Natural killer cell treated with Interleukin-12 subunit alpha and Interleukin-12 subunit beta and Interleukin-15 and Interleukin-18, amount 100 ng/mL, for 72 hours (primary cell): ENCODE measurements at regions not wholly inside any gene's neighbourhood (a gene's known extent, or its start where the extent isn't known, plus 50 kb on each side); places are given as distances from the start of the nearest gene placed in this dataset.
A peak's percentile ranks its signal among the peaks of the same experiment; 100 is the strongest.

Experiments used
- ATAC-seq, 2 donors: fragments of 150-1000 bp; cut with Tn5 transposase in 1 of 2; sonication (Bioruptor Pico), chemical (Tn5 transposase) in 1 of 2; 2 replicates each; pipeline ENCODE4 v1.10.0; 2021
- DNase-seq: peaks from one replicate; pipeline ENCODE4 v3.0.0; 2022; ENCODE audit warnings: low spot score
- H3K27ac Mint-ChIP-seq, 2 donors: 1 replicate in 1 of 2; 2 replicates in 1 of 2; pipeline ENCODE4 v1.8.0; 2022; ENCODE audit warnings: mixed read lengths in 2 of 2, mild to moderate bottlenecking in 1 of 2, moderate library complexity in 1 of 2
- H3K27me3 Mint-ChIP-seq, 2 donors: 1 replicate in 1 of 2; 2 replicates in 1 of 2; pipeline ENCODE4 v1.8.0; 2022; ENCODE audit warnings: mixed read lengths in 2 of 2
- H3K36me3 Mint-ChIP-seq: one replicate; pipeline ENCODE4 v1.8.0; 2022; ENCODE audit warnings: mixed read lengths
- H3K4me1 Mint-ChIP-seq, 2 donors: 1 replicate in 1 of 2; 2 replicates in 1 of 2; pipeline ENCODE4 v1.8.0; 2022; ENCODE audit warnings: low read depth in 2 of 2, mixed read lengths in 2 of 2, mild to moderate bottlenecking in 1 of 2
- H3K4me3 Mint-ChIP-seq: one replicate; pipeline ENCODE4 v1.8.0; 2022; ENCODE audit warnings: mixed read lengths
- H3K9me3 Mint-ChIP-seq: 2 replicates; pipeline ENCODE4 v1.8.0; 2022; ENCODE audit warnings: mixed read lengths

DNA sequence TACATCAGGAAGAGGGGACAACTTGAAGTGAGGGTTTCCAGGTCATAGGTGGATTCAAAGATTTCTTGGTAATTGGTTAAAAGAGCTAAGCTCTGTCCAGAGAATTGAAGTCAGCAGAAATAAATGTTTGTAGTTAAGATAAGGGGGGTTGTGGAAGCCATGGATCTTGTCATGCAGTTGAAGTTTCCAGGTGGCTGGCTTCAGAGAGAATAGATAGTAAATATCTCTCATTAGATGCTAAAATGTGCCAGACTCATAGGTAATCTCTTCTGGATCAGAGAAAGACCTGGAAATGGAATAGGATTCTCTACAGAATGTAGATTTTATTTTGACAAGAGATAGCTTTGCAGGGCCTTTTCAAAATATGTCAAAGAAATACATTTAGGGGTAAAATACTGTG lies 491.7 kb downstream of the PRR16 start:
- Mint-ChIP-seq H3K36me3 (peaks cover 4% of the 10 kb centered on the region), H3K27me3 (no peaks in the 10 kb centered on the region), H3K27ac (no peak overlapping the region), H3K9me3 (peaks cover 29% of the 10 kb centered on the region), H3K4me1 (no peaks in the 10 kb centered on the region), H3K4me3 (no peak overlapping the region)
- ATAC-seq = no peak
- DNase-seq = no peak

DNA sequence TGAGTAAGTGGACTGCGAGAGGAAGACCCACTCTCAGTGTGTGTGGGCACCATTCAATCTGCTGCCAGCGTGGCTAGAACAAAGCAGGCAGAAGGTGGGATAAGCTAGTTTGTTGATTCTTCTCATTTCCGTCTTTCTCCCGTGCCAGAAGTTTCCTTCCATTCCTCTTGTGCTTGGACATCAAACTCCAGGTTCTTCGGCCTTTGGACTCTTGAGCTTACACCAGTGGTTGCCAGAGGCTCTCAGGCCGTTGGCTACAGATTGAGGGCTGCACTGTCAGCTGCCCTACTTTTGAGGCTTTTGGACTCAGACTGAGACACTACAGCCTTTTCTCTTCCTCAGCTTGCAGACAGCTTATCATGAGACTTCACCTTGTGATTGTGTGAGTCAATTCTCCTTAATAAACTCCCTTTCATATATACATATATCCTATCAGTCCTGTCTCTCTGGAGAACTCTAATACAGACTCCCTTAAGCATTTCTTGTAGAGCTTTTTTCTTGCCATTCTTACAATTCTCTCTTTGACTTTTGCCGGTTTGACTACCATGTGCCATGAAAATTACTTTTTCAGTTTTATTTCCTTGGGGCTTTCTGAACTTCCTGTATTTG lies 494.9 kb downstream of the PRR16 start:
- ATAC-seq = no peak
- Mint-ChIP-seq H3K4me3 (no peak overlapping the region), H3K9me3 (peaks cover 29% of the 10 kb centered on the region)

DNA sequence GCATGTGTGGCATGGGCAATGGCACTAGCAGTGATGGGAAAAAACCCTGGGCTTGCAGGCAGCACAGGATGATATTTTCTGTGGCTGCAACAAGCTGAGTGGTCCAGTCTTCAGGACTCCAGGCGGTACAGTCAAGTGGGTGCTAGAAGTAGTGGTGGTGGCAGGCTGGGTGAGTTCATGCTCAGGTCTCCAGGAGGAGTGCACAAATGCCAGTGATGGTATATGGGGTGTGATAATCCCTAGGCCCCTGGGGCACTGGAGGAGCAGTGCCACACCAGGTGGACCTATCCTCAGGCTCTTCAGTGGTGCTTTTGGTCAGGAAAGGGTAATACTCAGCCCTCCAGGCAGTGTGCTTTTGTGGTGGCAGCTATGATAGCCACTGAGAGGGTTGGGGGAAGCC lies 496.4 kb downstream of the PRR16 start:
- H3K27ac Mint-ChIP-seq = no peak overlapping the region
- ATAC-seq = peak in 1 of 2 donors; percentile 38

More for the DNA sequence above, 494.9 kb downstream of the PRR16 start:
- Mint-ChIP-seq H3K4me1 (no peaks in the 10 kb centered on the region), H3K27me3 (no peaks in the 10 kb centered on the region), H3K36me3 (peaks cover 4% of the 10 kb centered on the region), H3K27ac (no peak overlapping the region)
- DNase-seq = no peak

DNA sequence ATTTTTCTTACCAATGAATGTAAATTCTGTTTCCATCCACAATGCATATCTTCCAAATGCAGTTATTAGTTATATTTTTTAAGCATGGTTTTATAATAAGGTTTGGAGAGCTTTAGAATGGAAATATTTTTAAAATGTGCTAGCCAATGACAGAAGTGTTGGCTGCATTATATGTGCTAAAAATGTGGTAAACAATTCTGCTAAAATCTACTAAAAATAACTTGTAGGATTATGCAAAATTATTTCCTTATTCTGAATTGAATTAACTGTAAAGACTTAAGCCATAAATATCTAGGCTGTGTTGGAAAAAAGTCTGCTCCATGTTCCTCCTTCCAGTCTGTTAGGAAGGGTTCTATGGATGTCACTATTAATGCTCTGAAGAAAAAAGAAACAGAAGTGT lies 503.3 kb downstream of the PRR16 start:
- Mint-ChIP-seq H3K9me3 (peaks cover 7% of the 10 kb centered on the region), H3K27ac (no peak overlapping the region), H3K4me3 (no peak overlapping the region), H3K36me3 (no peaks in the 10 kb centered on the region), H3K27me3 (no peaks in the 10 kb centered on the region), H3K4me1 (no peaks in the 10 kb centered on the region)
- ATAC-seq (no peak), DNase-seq (no peak)

More for the DNA sequence above, 496.4 kb downstream of the PRR16 start:
- Mint-ChIP-seq H3K4me1 (no peaks in the 10 kb centered on the region), H3K36me3 (peaks cover 4% of the 10 kb centered on the region), H3K27me3 (no peaks in the 10 kb centered on the region), H3K9me3 (peaks cover 26% of the 10 kb centered on the region), H3K4me3 (no peak overlapping the region)
- no peak for DNase-seq

DNA sequence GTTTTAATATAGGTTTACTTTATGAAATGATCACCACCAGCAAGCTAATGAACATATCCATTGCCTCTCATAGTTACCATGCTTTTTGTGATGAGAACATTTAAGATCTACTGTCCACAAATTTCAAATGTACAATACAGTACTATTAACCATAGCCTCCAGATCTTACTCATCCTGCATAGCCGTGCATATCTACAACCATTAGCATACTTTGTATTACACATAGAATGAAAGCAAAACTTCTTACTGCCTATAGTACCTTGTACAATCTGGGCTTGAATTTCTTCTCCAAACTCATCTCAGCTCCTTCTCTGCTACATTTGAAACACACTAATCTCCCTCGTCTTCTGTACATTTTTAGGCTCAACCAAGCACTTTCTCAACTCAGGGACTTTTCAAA lies 510.6 kb downstream of the PRR16 start:
- H3K27me3 Mint-ChIP-seq = no peaks in the 10 kb centered on the region
- peaks cover 5% of the 10 kb centered on the region for H3K36me3 Mint-ChIP-seq
- ATAC-seq = no peak
- H3K9me3 Mint-ChIP-seq = peaks cover 12% of the 10 kb centered on the region
- DNase-seq = no peak
- H3K27ac Mint-ChIP-seq = no peak overlapping the region
- H3K4me3 Mint-ChIP-seq = no peak overlapping the region
- H3K4me1 Mint-ChIP-seq = no peaks in the 10 kb centered on the region

DNA sequence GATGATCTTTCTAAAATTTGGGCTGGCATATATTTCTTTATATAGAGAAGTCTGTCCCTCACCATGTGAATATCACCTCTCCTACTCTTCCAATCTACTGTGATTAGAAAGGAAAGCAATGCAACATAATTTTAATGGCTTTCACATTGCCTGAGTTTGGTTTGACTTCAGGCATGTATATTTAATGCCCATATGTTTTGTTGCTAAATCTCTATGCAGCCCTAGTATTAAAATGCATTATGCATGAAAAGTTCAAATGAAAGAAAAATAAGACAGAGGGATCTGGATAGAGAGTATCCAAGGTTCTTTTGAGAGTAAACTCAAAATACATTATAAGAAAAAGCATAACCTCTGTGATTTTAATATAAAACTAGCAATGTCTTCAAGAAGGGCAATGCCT lies 518.3 kb downstream of the PRR16 start:
- H3K4me1 Mint-ChIP-seq = no peaks in the 10 kb centered on the region
- H3K9me3 Mint-ChIP-seq = peaks cover 7% of the 10 kb centered on the region
- DNase-seq (no peak), ATAC-seq (no peak)
- no peak overlapping the region for H3K4me3 Mint-ChIP-seq
- peaks cover 5% of the 10 kb centered on the region for H3K36me3 Mint-ChIP-seq
- no peak overlapping the region for H3K27ac Mint-ChIP-seq
- H3K27me3 Mint-ChIP-seq = no peaks in the 10 kb centered on the region

DNA sequence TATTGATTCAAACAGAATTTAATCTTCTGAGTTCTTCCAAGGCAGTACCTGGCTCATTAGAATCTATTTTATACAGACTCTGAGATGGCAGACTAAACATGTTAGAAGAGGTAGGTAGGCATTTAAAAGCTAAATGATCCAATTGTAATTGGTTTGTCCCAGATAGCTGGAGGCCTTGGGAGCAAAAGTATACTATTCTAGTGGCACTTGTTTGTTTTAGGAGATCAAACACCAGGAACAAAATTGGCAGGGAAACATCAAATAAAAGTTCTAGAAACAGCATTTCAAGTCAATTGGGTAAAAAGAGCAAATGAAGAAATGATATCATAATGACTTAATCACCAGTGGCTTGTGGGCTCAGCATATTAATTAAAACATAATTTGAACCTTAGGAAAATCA lies 521.4 kb downstream of the PRR16 start:
- DNase-seq (no peak), ATAC-seq (no peak)
- Mint-ChIP-seq H3K4me3 (no peak overlapping the region), H3K4me1 (no peaks in the 10 kb centered on the region), H3K27ac (no peak overlapping the region), H3K36me3 (no peaks in the 10 kb centered on the region), H3K27me3 (no peaks in the 10 kb centered on the region), H3K9me3 (peaks cover 7% of the 10 kb centered on the region)

DNA sequence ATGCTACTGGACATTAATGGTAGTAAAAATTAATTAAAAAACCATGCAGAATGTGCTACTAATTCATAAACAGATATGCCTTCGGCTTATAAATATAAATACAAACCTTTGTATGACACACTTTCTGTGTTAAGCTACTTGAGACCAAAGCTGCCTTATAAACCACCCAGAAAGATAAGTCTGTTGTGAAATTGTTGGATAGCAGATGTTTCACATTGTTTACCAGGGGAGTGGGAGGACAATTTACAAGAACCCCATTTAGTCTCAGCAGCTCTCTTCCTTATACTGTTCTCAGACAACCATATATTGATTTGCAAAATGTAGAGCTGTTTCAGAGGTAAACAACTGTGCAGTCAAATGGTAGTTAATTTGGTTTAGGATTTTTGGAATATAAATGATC lies 524.4 kb downstream of the PRR16 start:
- Mint-ChIP-seq H3K27ac (no peak overlapping the region), H3K36me3 (no peaks in the 10 kb centered on the region)
- no peak for DNase-seq

DNA sequence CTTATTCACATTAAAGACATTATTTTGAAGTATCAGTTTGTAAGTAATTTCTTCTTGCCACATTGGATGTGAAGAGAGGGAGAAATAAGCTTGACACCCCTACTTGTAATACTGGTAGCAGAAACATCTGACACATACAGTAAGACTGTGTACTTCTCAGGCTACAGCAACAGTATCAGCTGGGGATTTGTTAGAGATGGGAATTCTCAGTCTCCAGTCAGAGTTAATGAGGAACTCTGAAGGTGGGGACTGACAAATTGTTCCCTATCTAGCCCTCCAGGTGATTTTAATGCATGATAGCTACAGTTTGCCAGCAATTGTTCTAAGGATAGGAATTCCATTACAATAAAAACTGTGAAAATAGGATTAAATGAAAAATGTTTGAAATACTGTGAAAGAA lies 524.8 kb downstream of the PRR16 start:
- H3K36me3 Mint-ChIP-seq = no peaks in the 10 kb centered on the region
- no peak overlapping the region for H3K27ac Mint-ChIP-seq
- no peak for ATAC-seq
- DNase-seq = no peak
- peaks cover 12% of the 10 kb centered on the region for H3K9me3 Mint-ChIP-seq
- no peaks in the 10 kb centered on the region for H3K4me1 Mint-ChIP-seq
- H3K27me3 Mint-ChIP-seq = no peaks in the 10 kb centered on the region
- no peak overlapping the region for H3K4me3 Mint-ChIP-seq

More for the DNA sequence above, 524.4 kb downstream of the PRR16 start:
- Mint-ChIP-seq H3K27me3 (no peaks in the 10 kb centered on the region), H3K9me3 (peaks cover 12% of the 10 kb centered on the region), H3K4me3 (no peak overlapping the region), H3K4me1 (no peaks in the 10 kb centered on the region)
- ATAC-seq = no peak

DNA sequence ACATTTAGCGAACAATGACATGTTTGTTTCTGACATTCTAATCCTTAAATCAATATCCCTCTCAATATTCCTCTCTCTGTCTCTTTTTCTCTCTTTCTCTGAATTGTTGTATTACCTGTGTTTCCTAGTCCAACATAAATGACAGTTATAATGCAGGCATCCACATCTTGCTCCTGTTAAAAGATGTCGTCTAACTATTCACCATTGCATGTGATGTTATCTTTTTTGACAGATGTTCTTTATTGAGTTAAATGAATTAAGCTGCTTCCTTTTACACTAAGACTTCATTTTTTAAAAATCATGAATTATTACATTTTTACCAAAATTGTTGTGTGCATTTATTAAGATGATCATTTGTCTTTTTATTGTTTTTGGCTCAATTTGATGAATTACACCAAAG lies 527.5 kb downstream of the PRR16 start:
- Mint-ChIP-seq H3K4me1 (no peaks in the 10 kb centered on the region), H3K36me3 (no peaks in the 10 kb centered on the region), H3K27me3 (no peaks in the 10 kb centered on the region), H3K4me3 (no peak overlapping the region), H3K27ac (no peak overlapping the region), H3K9me3 (peaks cover 6% of the 10 kb centered on the region)
- no peak for DNase-seq
- ATAC-seq = no peak

DNA sequence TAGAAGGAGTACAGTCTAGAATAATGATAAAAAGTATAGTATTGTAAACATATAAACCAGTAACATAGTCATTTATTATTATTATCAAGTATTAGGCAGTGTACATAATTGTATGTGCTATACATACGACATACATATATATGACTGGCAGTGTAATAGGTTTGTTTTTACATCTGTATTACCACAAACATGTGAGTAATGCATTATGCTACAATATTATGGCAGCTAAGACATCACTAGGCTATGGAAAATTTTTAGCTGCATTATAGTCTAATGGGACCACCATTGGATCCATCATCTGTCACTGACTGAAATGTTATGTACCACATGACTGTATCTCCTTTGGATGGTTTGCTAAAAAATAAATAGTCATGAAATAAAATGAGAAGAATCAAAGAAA lies 530.0 kb downstream of the PRR16 start:
- peaks cover 6% of the 10 kb centered on the region for H3K9me3 Mint-ChIP-seq
- H3K4me3 Mint-ChIP-seq = no peak overlapping the region
- H3K27ac Mint-ChIP-seq = no peak overlapping the region
- ATAC-seq (no peak), DNase-seq (no peak)
- H3K36me3 Mint-ChIP-seq = no peaks in the 10 kb centered on the region
- H3K4me1 Mint-ChIP-seq = no peaks in the 10 kb centered on the region
- H3K27me3 Mint-ChIP-seq = no peaks in the 10 kb centered on the region

DNA sequence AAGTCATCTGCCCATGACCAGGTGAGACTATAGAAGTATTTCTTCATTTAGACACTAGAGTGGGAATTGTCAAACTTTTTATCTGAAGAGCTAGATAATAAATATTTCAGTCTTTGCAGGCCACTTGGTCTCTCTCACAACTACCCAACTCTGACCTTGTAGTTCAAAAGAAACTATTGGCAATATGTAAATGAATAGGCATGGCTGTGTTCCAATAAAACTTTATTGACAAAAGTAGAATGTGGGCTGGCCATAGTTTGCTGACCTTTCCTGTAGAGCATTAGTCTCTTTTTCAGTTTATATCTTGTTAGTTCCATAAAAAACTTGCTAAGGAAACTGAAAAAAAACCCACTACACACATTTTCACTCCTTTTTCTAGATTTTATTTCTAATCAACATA lies 535.5 kb downstream of the PRR16 start:
- Mint-ChIP-seq H3K4me1 (no peaks in the 10 kb centered on the region), H3K9me3 (peaks cover 3% of the 10 kb centered on the region)

DNA sequence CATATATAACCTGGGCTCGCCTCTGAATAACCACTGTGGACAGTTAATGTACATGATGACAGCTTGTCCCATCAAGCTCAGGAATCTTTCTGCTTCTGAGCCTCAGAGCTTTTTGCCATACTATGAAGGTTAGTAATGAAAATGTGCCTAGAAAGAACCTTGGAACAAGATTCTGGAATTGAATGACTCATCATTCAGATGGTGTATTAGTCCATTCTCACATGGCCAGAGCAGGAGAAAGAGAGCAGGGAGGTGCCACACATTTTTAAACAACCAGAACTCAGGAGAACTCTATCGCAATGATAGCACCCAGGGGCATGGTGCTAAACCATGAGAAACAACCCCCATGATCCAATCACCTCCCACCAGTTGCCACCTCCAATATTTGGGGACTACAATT lies 542.1 kb downstream of the PRR16 start:
- no peak for DNase-seq
- Mint-ChIP-seq H3K4me3 (no peak overlapping the region), H3K9me3 (peaks cover 12% of the 10 kb centered on the region), H3K27ac (no peak overlapping the region), H3K36me3 (no peaks in the 10 kb centered on the region), H3K27me3 (no peaks in the 10 kb centered on the region), H3K4me1 (no peaks in the 10 kb centered on the region)
- ATAC-seq = no peak

More for the DNA sequence above, 535.5 kb downstream of the PRR16 start:
- no peak overlapping the region for H3K27ac Mint-ChIP-seq
- no peaks in the 10 kb centered on the region for H3K27me3 Mint-ChIP-seq
- H3K36me3 Mint-ChIP-seq = no peaks in the 10 kb centered on the region
- DNase-seq (no peak), ATAC-seq (no peak)
- no peak overlapping the region for H3K4me3 Mint-ChIP-seq

DNA sequence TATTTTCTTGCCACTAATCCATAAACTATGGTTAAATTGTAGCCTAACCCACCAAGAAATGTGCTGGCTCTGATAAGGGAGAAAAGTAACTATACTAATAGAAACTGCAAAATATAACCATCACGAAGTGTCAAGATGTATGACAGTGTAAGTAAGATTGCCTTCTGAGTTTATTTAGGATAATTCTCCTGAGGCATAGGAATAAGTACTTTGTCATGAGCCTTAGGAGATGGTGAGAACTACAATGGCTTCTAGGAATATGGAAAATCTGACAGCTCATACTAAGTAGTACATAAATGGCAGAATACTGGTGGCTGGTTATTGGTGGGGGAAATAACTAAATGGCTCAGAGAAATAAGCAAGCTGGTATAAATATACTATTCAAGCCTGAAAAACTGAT lies 543.9 kb downstream of the PRR16 start:
- Mint-ChIP-seq H3K36me3 (no peaks in the 10 kb centered on the region), H3K27ac (no peak overlapping the region), H3K4me3 (no peak overlapping the region), H3K9me3 (peaks cover 16% of the 10 kb centered on the region), H3K4me1 (no peaks in the 10 kb centered on the region), H3K27me3 (no peaks in the 10 kb centered on the region)
- DNase-seq = no peak
- ATAC-seq = no peak

DNA sequence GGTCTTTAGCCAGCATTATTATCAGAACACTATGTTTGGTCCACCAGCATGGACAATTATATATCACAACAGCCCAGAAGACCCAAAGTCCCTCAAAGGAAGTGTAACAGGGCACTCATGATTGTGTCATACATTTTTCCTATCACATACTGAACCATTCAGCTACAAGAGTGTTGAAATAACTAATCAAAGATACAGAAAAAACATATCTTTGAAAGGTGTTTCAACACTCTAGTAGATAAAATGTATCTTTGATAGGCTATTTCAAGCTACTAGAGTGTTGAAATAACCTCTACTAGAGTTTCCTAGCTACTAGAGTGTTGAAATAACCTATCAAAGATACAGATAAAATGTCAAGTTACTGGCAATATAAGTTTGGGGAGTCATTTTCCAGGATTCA lies 545.0 kb downstream of the PRR16 start:
- H3K4me3 Mint-ChIP-seq = no peak overlapping the region
- ATAC-seq (no peak), DNase-seq (no peak)
- H3K36me3 Mint-ChIP-seq = no peaks in the 10 kb centered on the region
- no peak overlapping the region for H3K27ac Mint-ChIP-seq
- H3K9me3 Mint-ChIP-seq = peaks cover 14% of the 10 kb centered on the region
- no peaks in the 10 kb centered on the region for H3K4me1 Mint-ChIP-seq
- no peaks in the 10 kb centered on the region for H3K27me3 Mint-ChIP-seq
